22Rv1 (cell line): ENCODE measurements at regions not wholly inside any gene's neighbourhood (a gene's known extent, or its start where the extent isn't known, plus 50 kb on each side); places are given as distances from the start of the nearest gene placed in this dataset.

Experiments
- H3K27ac ChIP-seq: fragments of 450-650 bp; 2 replicates; pipeline ENCODE4 v1.5.1; 2017
- ZFX ChIP-seq: fragments of 450-650 bp; IDR thresholded peaks from 2 replicates; pipeline ENCODE4 v1.6.1; 2017; ENCODE audit warnings: antibody characterized with exemption, borderline replicate concordance
- TF ChIP-seq, protein P1 (sequence below): fragments of 450-650 bp; IDR thresholded peaks from 2 replicates; pipeline ENCODE4 v1.5.1; 2017; ENCODE audit warnings: mild to moderate bottlenecking

DNA sequence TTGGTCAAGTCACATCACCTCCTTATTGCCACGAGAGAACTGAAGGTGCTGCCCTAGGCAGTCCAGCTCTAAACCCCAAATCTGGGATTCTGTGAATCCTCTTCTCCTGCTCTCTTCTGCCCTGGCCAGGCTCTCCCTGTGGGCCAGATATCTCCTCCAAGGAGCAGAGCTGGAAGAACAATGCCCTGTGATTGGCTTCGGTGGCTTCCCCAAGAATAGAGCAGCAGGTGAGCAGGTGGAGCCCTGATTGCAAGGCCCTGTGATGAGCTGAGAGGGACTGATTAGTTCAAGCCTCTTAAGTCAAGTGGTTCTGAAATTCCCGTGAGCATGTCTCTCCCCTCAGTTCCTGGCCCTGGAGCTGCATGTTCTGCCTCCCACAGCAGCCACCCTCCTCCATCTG, 175.3 kb upstream of the BRINP1 start:
- no peak for TF ChIP-seq ZFX
- TF ChIP-seq, protein P1, sequence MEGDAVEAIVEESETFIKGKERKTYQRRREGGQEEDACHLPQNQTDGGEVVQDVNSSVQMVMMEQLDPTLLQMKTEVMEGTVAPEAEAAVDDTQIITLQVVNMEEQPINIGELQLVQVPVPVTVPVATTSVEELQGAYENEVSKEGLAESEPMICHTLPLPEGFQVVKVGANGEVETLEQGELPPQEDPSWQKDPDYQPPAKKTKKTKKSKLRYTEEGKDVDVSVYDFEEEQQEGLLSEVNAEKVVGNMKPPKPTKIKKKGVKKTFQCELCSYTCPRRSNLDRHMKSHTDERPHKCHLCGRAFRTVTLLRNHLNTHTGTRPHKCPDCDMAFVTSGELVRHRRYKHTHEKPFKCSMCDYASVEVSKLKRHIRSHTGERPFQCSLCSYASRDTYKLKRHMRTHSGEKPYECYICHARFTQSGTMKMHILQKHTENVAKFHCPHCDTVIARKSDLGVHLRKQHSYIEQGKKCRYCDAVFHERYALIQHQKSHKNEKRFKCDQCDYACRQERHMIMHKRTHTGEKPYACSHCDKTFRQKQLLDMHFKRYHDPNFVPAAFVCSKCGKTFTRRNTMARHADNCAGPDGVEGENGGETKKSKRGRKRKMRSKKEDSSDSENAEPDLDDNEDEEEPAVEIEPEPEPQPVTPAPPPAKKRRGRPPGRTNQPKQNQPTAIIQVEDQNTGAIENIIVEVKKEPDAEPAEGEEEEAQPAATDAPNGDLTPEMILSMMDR, result no peak
- H3K27ac ChIP-seq, result no peak overlapping the region

DNA sequence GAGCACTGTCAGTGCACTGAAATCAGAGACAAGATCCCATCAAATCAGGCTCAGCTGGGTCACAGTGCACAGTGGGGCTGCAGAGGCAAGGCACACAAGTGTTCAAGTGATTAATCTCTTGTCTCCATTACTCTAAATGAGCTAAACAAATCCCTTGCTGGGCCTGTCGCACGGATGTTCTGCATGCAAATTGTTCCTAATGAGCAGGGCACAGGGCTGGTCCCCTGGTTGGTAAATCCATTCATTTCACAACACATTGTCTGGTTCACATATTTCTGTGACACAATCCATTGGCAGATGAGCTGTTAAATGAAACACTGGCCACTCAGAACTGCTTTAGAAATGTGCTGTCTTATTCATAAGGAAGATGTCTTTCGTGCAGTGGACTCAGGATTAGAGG, 167.9 kb upstream of the BRINP1 start:
- no peak overlapping the region for H3K27ac ChIP-seq
- TF ChIP-seq, protein P1, result no peak
- TF ChIP-seq ZFX, result no peak

DNA sequence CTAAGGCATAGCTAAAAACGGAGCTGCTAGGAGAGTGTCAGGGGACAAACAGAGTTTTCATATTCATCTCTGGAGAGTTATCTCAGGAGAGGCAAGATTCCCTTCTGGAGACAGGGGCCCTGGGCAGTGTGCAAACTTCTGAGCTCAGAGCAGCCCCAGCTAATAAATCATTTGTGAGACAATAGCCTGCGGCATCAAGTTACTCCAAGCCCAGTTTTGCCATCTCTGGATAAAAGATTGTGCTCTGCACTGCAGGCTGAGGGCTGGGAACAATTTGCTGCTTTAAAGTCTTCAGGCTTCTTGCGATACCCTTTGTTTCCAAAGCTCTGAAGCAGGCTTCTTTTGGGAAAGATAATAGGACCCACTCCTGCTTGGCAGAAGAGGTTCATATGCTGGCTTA, 164.3 kb upstream of the BRINP1 start:
- H3K27ac ChIP-seq, result no peak overlapping the region
- TF ChIP-seq, protein P1, result no peak
- TF ChIP-seq ZFX, result no peak

DNA sequence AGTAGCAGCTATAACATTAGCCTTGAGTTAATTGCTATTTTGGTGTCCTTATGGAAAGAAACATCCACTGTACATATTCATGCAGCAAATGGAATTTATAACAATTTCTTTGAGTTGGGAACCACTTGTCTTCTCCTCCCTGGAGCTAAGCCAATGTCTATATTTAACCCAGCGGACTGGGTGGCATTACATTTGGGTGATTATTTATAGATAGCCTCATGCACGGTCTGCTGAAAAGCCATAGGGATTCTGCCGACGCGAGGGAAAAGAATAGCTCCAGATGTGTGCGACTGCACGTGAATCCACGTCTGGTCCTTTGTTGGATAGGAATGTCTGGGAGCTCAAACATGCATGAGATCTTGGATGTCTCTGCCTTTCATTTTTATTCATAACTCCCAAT, 157.5 kb upstream of the BRINP1 start:
- TF ChIP-seq, protein P1, result no peak
- no peak for TF ChIP-seq ZFX
- H3K27ac ChIP-seq, result no peak overlapping the region

DNA sequence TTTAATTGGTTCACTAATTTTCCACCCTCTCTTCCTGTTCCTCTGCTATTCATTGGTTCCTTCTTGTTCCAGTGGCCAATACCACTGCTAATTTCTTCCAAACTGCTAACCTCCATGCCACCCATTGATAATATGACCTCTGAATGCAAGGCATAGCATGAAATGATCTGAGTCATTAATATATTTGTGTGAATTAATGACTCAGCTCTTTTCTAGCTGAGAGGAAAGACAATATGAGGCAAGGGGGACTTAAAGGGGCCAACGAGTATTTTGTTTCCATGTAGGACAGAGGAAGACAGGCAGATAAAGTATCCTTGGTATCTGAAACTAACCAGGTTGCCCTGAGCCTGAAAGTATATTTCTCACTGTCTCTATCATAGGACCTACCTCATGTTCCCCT, 154.3 kb upstream of the BRINP1 start:
- TF ChIP-seq, protein P1, result no peak
- TF ChIP-seq ZFX, result no peak
- no peak overlapping the region for H3K27ac ChIP-seq

DNA sequence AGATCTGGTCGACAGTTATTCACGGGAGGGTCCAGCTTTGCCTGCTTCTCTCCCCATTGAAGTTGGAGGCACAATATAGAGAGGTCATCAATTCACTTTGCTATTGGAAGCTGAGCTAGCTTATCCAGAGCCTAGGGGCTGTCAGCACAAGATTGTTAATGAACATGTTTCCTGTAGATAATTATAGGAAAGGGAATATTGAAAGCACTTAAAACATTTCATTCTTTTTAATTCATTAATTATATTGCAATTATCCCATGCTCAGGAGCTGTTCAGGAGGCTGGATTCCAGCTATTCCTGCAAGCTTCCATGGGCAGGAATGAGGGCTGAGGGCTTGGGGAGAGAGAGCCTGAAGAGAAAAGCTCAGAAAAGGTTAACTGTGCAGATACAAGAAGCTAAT, 153.1 kb upstream of the BRINP1 start:
- no peak for TF ChIP-seq ZFX
- TF ChIP-seq, protein P1, result no peak
- H3K27ac ChIP-seq, result no peak overlapping the region

DNA sequence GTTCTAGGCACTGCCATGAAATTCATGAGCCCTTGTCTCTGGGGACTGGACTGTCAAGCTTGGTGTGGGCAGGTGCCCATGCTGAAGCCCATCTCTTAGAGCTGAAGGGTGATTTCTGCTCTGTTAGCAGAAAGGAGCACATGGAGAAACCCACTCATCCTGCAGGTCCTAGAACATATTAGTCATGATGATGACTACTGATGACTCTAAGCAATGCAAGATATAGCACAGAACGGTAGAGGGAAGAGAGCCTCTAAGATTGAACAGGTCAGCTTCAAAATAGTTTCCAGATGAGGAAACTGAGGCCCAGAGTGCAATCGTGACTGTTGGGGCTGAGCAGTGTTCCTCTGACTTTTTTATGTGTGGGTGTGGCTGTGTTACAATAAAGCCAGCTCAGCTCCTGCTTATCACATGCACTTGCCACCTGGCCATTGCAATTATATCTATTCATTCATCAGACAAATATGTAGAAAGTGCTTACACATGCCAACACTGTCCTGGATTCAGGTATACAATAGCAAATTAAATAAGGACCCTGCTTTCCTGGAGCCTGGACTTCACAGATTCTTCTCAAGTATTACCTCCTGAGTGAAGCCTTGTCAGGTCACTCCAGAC, 140.2 kb upstream of the BRINP1 start:
- TF ChIP-seq ZFX, result no peak
- TF ChIP-seq, protein P1, result no peak
- no peak overlapping the region for H3K27ac ChIP-seq
